ENCODE measurements at regions not wholly inside any gene's neighbourhood (a gene's known extent, or its start where the extent isn't known, plus 50 kb on each side); places are given as distances from the start of the nearest gene placed in this dataset.

- Histone ChIP-seq H3K36me3 (replicated peaks; ENCODE audit: low read depth, low read length) (no peaks in the 10 kb centered on the region), H3K4me2 (ENCODE audit: low read length) (no peak overlapping the region), H2AFZ (ENCODE audit: low read depth, low read length) (no peak overlapping the region), H3K9me3 (ENCODE audit: insufficient read depth, low read length) (no peaks in the 10 kb centered on the region), H3K79me2 (ENCODE audit: low read length) (no peaks in the 10 kb centered on the region), H3K9ac (ENCODE audit: low read length) (no peak overlapping the region), H3K27me3 (ENCODE audit: low read depth, low read length) (no peaks in the 10 kb centered on the region), H3K4me3 (ENCODE audit: low read length) (no peak overlapping the region), H3K4me1 (ENCODE audit: low read length) (peaks cover 11% of the 10 kb centered on the region), H3K27ac (ENCODE audit: low read length) (no peak overlapping the region), H4K20me1 (ENCODE audit: insufficient read depth, low read length) (no peaks in the 10 kb centered on the region)
- TF ChIP-seq, protein P1, sequence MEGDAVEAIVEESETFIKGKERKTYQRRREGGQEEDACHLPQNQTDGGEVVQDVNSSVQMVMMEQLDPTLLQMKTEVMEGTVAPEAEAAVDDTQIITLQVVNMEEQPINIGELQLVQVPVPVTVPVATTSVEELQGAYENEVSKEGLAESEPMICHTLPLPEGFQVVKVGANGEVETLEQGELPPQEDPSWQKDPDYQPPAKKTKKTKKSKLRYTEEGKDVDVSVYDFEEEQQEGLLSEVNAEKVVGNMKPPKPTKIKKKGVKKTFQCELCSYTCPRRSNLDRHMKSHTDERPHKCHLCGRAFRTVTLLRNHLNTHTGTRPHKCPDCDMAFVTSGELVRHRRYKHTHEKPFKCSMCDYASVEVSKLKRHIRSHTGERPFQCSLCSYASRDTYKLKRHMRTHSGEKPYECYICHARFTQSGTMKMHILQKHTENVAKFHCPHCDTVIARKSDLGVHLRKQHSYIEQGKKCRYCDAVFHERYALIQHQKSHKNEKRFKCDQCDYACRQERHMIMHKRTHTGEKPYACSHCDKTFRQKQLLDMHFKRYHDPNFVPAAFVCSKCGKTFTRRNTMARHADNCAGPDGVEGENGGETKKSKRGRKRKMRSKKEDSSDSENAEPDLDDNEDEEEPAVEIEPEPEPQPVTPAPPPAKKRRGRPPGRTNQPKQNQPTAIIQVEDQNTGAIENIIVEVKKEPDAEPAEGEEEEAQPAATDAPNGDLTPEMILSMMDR (IDR thresholded peaks at IDR 0.05; ENCODE audit: low read depth, low read length) = no peak
- no peak for TF ChIP-seq EZH2phosphoT487 (IDR thresholded peaks at IDR 0.05; ENCODE audit: low read depth)
These were observed 153.8 kb upstream of the COL1A2 start for GRCh38 chr7:94240902-94241301.

DNA sequence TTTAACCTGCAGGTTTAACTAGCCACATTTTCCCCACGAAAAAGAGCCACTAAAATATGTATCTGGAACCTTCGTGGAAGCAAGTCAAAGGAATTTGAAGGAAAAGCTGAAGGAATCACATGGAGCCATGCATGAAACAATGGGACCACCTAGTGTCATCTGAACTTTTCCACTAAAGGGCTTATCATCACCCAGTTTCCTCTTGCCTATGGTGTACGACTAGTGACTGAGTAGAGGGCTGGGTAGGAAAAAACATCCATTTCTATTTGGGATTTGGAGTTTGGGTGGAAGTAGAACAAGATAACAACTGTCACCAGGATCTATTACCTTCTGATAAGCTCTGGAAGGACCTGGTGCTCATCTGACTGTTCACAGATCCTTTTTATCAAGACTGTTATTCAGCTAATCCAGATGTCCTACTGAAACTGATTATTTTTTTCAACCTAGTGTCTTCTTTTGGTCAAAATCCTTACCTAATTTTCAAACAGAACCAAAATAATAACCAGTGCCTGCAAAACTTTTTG is 153.2 kb upstream of the COL1A2 start:
- Histone ChIP-seq H3K4me1 (ENCODE audit: low read length) (peaks cover 11% of the 10 kb centered on the region), H3K4me3 (ENCODE audit: low read length) (no peak overlapping the region), H3K79me2 (ENCODE audit: low read length) (no peaks in the 10 kb centered on the region), H3K27me3 (ENCODE audit: low read depth, low read length) (no peaks in the 10 kb centered on the region), H3K9ac (ENCODE audit: low read length) (no peak overlapping the region), H3K27ac (ENCODE audit: low read length) (no peak overlapping the region), H4K20me1 (ENCODE audit: insufficient read depth, low read length) (no peaks in the 10 kb centered on the region), H3K4me2 (ENCODE audit: low read length) (no peak overlapping the region), H3K9me3 (ENCODE audit: insufficient read depth, low read length) (no peaks in the 10 kb centered on the region), H3K36me3 (replicated peaks; ENCODE audit: low read depth, low read length) (no peaks in the 10 kb centered on the region), H2AFZ (ENCODE audit: low read depth, low read length) (no peak overlapping the region)
- no peak for TF ChIP-seq EZH2phosphoT487 (IDR thresholded peaks at IDR 0.05; ENCODE audit: low read depth)
- TF ChIP-seq, protein P1 (IDR thresholded peaks at IDR 0.05; ENCODE audit: low read depth, low read length) = no peak

GRCh38 chr7:94243066-94243711 is 151.5 kb upstream of the COL1A2 start:
- no peak overlapping the region for H3K9ac ChIP-seq (ENCODE audit: low read length)
- no peaks in the 10 kb centered on the region for H3K9me3 ChIP-seq (ENCODE audit: insufficient read depth, low read length)
- H3K79me2 ChIP-seq (ENCODE audit: low read length) = no peaks in the 10 kb centered on the region
- no peak overlapping the region for H3K27ac ChIP-seq (ENCODE audit: low read length)
- no peaks in the 10 kb centered on the region for H3K27me3 ChIP-seq (ENCODE audit: low read depth, low read length)
- H2AFZ ChIP-seq (ENCODE audit: low read depth, low read length) = no peak overlapping the region
- H3K4me2 ChIP-seq (ENCODE audit: low read length) = no peak overlapping the region
- TF ChIP-seq EZH2phosphoT487 (IDR thresholded peaks at IDR 0.05; ENCODE audit: low read depth) = no peak
- TF ChIP-seq, protein P1 (IDR thresholded peaks at IDR 0.05; ENCODE audit: low read depth, low read length) = no peak
- no peak overlapping the region for H3K4me3 ChIP-seq (ENCODE audit: low read length)
- no peaks in the 10 kb centered on the region for H4K20me1 ChIP-seq (ENCODE audit: insufficient read depth, low read length)
- H3K36me3 ChIP-seq (replicated peaks; ENCODE audit: low read depth, low read length) = no peaks in the 10 kb centered on the region
- peaks cover 15% of the 10 kb centered on the region for H3K4me1 ChIP-seq (ENCODE audit: low read length)

- no peak overlapping the region for H3K4me2 ChIP-seq (ENCODE audit: low read length)
These were observed 149.9 kb upstream of the COL1A2 start for GRCh38 chr7:94244760-94245159.

More at GRCh38 chr7:94244760-94245159, 149.9 kb upstream of the COL1A2 start:
- Histone ChIP-seq H3K79me2 (ENCODE audit: low read length) (no peaks in the 10 kb centered on the region), H3K9me3 (ENCODE audit: insufficient read depth, low read length) (no peaks in the 10 kb centered on the region), H3K27ac (ENCODE audit: low read length) (no peak overlapping the region), H4K20me1 (ENCODE audit: insufficient read depth, low read length) (no peaks in the 10 kb centered on the region), H3K36me3 (replicated peaks; ENCODE audit: low read depth, low read length) (no peaks in the 10 kb centered on the region), H2AFZ (ENCODE audit: low read depth, low read length) (no peak overlapping the region), H3K4me3 (ENCODE audit: low read length) (no peak overlapping the region), H3K9ac (ENCODE audit: low read length) (no peak overlapping the region), H3K27me3 (ENCODE audit: low read depth, low read length) (no peaks in the 10 kb centered on the region), H3K4me1 (ENCODE audit: low read length) (peaks cover 11% of the 10 kb centered on the region)
- TF ChIP-seq, protein P1 (IDR thresholded peaks at IDR 0.05; ENCODE audit: low read depth, low read length) = no peak
- no peak for TF ChIP-seq EZH2phosphoT487 (IDR thresholded peaks at IDR 0.05; ENCODE audit: low read depth)

Measured in OCI-LY3 (cell line).